H7 (cell line): ENCODE measurements at regions not wholly inside any gene's neighbourhood (a gene's known extent, or its start where the extent isn't known, plus 50 kb on each side); places are given as distances from the start of the nearest gene placed in this dataset.
"Not testable (repeated sequence)": the region's sequence is repeated elsewhere in the genome, so short reads cannot be mapped to it uniquely, and the experiment has no call there.

ENCODE experiments used
- DNase-seq: peaks from one replicate; pipeline ENCODE4 v3.0.0; 2012
- H3K27me3 ChIP-seq: 2 replicates; pipeline ENCODE4 v1.6.0; 2011; ENCODE audit warnings: mild to moderate bottlenecking, low read length; ENCODE audit not compliant: control insufficient read depth, insufficient read depth
- H3K36me3 ChIP-seq: replicated peaks from 2 replicates; pipeline ENCODE4 v1.5.1; 2011; ENCODE audit warnings: low read length; ENCODE audit not compliant: control insufficient read depth, insufficient read depth
- H3K4me3 ChIP-seq: 2 replicates; pipeline ENCODE4 v1.5.1; 2011; ENCODE audit warnings: low read depth, mild to moderate bottlenecking, control low read depth, low read length, moderate library complexity; ENCODE audit not compliant: insufficient read depth

DNA sequence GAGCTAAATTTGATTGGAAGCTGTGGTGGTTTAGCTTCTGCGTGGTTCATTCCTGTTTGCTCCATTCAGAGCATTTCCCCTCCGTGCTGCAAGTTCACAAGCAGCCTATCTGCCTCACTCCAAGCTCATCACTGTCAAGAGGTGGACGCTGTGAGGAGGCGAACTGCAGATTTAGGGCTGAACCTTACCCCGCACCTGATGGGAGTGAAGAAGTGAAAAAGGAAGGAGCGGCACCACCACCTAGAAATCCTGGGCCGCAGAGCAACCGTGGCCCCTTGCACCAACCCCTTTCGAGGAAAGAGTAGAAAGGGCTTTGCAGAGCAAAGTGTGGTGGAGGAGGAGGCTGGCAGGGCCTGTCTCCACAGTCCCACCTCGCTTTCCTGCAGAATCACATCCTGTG, 117.4 kb downstream of the IER5 start:
- no peaks in the 10 kb centered on the region for H3K36me3 ChIP-seq
- no peak overlapping the region for H3K4me3 ChIP-seq
- no peaks in the 10 kb centered on the region; the same call in 1 of the 2 replicates for H3K27me3 ChIP-seq
- no peak for DNase-seq

DNA sequence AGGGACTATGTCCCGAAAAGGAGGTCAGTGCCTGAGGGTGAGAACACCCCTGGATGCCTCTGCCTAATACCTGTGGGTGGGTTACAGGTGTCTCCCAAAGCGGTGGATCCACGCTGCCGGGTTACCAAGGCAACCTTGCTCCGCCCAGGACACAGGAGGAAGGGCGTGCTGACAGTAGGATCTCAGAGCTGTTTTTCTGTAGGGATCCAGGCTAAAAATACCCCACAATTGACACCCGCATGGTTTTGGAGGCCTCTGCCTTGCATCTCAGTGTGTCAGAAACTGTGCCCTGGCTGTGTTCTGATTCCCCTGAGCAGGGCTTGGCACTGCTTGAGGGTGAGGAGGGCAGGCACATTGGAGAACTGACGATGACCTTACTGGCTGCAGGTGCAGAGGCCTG, 118.0 kb downstream of the IER5 start:
- peak; percentile 61 for DNase-seq
- H3K4me3 ChIP-seq, result no peak overlapping the region
- H3K27me3 ChIP-seq, result no peaks in the 10 kb centered on the region; the same call in 1 of the 2 replicates

DNA sequence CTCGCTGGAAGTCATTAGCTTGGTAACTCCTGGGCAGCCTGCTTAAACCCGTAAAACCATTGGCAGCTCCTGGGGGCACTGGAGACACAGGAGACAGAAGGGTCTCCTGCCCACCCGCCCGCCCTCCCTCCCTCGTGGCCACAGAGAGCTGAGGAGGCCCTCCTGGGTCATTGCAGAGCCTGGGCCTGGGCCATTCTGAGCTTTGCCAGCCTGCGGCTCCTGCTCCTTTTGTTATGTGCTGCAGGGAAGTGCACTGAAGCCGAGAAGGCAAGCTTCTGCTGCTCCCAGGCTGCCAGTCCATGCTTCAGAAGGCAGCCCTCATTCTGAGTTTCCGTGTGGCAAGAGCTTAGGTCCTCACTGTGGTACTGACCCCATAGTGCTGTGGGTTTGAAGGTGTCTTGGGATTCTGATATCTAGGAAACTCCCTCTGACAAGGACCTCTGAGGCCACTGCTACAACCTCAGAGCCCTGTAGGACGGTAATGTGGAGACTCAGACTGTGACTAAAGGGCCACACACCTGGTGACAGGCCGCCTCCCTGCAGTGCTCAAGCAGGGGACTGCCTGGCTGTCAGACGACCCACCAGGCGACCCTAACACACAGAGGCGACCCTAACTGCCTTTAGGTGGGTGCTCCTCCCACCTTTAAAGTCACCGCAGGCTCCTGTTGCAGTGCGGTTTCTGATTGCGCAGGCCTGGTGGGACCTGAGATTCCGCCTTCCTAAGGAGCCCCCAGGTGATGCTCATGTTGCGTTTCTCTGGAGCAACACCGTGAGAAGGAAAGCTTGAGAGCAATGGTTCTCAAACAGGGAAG, 118.7 kb downstream of the IER5 start:
- Histone ChIP-seq H3K4me3 (no peak overlapping the region), H3K36me3 (no peaks in the 10 kb centered on the region), H3K27me3 (no peaks in the 10 kb centered on the region; the same call in 1 of the 2 replicates)
- DNase-seq, result peak; percentile 40

More for the DNA sequence above, 118.0 kb downstream of the IER5 start:
- H3K36me3 ChIP-seq, result no peaks in the 10 kb centered on the region

DNA sequence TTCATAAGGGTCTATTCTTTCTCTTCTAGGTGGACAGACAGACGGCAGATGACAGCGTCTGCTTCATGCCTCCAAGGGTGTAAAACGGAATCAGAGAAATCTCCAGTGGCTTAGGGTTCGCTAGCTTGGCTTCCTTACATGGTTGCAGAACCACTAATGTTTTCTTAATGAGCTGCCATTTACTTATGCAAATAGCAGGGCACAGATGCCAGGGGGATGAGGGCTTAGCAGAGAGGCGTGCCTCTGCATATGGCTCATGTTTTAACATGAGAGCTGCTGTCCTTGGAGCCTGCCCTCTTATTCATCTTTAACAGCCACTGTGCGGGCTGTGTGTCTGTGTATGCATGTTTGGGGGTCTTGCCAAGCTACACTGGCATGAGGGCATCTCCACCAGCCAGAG, 119.6 kb downstream of the IER5 start:
- no peaks in the 10 kb centered on the region for H3K36me3 ChIP-seq
- H3K27me3 ChIP-seq, result no peaks in the 10 kb centered on the region; the same call in 1 of the 2 replicates
- no peak overlapping the region for H3K4me3 ChIP-seq
- DNase-seq, result no peak

DNA sequence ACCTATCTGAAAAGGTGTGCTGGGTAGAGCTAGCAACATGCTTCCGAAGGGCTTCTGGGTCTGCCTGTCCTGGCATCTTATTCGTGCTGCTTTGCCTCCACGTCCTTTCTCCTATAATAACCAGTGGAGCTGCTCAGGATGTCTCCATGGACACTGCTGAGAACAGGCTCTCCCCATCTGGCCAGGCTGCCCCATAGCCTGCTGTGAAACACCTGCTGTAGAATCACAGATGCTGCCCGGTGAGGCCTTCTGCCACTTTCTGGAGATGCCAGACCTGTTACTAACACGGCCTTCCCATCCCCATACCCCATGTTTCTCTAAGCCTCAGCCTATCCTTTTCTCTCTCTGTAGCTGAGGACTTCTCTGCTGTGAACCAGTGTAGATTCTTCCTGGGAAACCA, 120.5 kb downstream of the IER5 start:
- Histone ChIP-seq H3K4me3 (no peak overlapping the region), H3K27me3 (no peaks in the 10 kb centered on the region), H3K36me3 (no peaks in the 10 kb centered on the region)
- DNase-seq, result no peak

DNA sequence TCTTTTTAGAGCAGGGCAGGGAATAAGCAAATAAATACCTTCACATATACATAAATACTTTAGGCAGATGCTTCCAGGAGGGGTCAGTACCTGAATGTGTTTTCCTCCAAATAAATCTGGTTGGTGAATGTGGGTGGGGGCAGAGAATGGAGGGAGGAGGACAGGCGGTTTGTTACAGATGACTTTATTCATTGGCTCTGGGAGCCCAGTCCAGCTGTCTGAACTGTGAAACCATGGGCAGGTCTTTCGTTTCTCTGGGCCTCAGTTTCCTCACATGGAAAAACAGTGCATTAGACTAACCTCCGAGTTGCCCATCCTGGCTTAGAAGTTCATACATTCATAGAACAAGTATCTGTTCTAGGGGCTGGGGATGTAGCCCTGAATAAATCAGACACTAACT, 124.6 kb downstream of the IER5 start:
- no peak for DNase-seq
- H3K27me3 ChIP-seq, result no peaks in the 10 kb centered on the region

DNA sequence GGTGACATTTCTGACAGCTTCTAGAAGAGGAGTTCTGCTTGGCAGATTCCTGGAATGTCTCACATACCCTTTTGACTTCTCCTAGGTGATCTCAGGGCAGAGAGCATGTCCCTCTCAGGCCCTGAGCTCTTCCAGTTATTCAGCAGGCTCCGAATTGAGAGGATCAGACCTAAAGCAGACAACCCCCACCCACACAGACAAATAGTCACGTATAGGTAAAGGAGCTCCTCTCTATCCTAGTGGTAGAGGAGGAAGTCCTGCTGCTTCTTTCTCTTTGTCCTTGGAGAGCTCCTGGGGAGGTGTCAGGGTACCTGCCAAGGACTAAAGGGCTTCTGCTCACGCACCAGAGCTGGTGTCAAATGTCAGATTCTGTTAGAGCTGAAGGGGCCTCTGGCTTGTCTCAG, 128.1 kb downstream of the IER5 start:
- peak; percentile 42 for DNase-seq
- Histone ChIP-seq H3K27me3 (no peaks in the 10 kb centered on the region), H3K36me3 (no peaks in the 10 kb centered on the region), H3K4me3 (no peak overlapping the region)

More for the DNA sequence above, 124.6 kb downstream of the IER5 start:
- H3K36me3 ChIP-seq, result no peaks in the 10 kb centered on the region
- no peak overlapping the region for H3K4me3 ChIP-seq

DNA sequence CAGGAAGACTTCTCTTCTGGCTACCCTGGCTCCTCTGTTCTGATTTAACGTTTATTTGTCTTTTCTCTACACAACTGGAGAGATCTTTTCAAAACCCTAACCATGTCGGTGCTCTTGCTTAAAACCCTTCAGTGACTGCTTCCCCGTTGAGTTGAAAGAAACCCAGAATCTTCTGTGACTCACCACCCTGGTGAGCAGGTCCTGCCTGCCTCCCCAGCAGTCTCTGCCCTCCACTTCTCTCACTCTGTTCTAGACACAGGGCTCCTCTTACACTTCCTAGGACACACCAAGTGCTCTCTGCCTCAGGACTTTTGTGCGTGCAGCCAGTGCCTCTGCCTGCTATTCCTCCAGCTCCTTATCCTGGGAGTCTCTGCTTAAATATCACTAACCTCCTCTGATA, 131.4 kb downstream of the IER5 start:
- Histone ChIP-seq H3K4me3 (no peak overlapping the region), H3K27me3 (no peaks in the 10 kb centered on the region), H3K36me3 (no peaks in the 10 kb centered on the region)

DNA sequence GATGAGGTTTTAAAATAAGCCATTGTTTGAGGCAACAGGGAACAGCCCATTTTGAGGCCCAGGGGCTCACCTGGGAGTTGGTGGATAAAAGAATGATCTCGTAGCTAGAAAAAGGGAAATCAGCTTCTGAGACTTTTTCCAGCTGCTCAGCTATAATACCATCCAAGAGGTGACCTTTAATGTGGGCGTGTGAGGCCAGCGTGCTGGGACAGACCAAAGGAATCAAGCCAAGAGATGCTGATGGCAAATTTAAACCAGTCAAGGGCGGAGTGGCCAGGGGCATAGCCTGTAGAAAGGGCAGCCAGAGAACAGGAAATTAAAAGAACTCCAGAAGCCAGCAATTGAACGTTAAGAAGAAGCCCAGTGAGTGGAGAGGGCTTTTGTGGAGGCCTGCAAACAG, 132.6 kb downstream of the IER5 start:
- no peak for DNase-seq
- H3K4me3 ChIP-seq, result no peak overlapping the region
- H3K27me3 ChIP-seq, result no peaks in the 10 kb centered on the region
- no peaks in the 10 kb centered on the region for H3K36me3 ChIP-seq

More for the DNA sequence above, 131.4 kb downstream of the IER5 start:
- no peak for DNase-seq

DNA sequence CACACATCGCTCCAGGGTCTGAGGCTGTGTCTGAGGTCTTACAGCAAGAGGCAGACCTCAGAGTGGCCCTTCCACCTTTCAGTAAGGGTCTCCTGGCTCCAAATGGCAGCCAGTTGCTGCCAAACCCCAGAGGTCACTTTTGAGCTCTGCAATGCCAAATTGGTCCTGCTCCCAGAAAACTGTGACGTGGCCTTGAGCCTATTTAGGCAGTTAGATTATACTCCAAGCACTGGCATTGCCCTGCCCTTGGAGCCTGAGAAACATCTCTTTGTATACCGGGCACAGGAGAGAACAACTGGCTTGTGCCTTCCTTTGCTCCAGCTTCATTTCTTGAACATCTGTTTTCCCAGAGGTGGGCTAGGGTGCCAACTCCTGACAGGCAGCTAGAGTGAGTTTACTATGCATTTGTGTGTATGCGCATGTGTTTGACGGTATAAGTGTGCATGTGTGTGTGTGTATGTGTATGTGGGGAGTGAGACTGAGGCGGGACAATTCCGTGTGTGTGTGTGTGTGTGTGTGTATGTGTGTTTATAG, 134.5 kb downstream of the IER5 start:
- Histone ChIP-seq H3K27me3 (no peaks in the 10 kb centered on the region), H3K4me3 (no peak overlapping the region), H3K36me3 (no peaks in the 10 kb centered on the region)
- DNase-seq, result no peak

DNA sequence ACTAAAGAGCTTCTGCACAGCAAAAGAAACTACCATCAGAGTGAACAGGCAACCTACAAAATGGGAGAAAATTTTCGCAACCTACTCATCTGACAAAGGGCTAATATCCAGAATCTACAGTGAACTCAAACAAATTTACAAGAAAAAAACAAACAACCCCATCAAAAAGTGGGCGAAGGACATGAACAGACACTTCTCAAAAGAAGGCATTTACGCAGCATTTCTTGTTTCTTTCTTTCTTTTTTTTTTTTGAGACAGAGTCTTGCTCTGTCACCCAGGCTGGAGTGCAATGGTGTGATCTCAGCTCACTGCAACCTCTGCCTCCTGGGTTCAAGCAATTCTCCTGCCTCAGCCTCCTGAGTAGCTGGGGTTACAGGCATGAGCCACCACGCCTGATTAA, 138.2 kb downstream of the IER5 start:
- DNase-seq, H3K36me3 ChIP-seq, H3K4me3 ChIP-seq, H3K27me3 ChIP-seq: not testable (repeated sequence)

DNA sequence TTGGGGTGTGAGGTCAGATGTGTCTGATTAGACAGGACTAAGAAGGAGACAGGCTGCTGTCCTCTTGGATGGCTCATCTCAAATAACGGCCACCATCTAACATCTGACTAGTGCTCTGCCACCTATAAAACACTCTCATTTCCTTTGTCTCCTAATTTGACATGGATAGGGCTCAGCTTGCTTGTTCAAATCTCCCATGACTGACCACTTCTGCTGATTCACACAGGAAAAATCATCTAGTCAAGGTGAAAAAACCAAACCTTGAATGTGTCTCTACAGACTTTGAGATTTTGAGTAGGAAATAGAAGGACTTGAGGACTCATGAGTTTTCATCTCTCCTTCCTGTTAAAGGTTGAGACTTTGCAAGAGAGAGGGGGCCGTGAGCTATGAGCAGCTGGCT, 150.6 kb downstream of the IER5 start:
- no peak for DNase-seq
- H3K27me3 ChIP-seq, result no peaks in the 10 kb centered on the region
- H3K36me3 ChIP-seq, result no peaks in the 10 kb centered on the region
- H3K4me3 ChIP-seq, result no peak overlapping the region

DNA sequence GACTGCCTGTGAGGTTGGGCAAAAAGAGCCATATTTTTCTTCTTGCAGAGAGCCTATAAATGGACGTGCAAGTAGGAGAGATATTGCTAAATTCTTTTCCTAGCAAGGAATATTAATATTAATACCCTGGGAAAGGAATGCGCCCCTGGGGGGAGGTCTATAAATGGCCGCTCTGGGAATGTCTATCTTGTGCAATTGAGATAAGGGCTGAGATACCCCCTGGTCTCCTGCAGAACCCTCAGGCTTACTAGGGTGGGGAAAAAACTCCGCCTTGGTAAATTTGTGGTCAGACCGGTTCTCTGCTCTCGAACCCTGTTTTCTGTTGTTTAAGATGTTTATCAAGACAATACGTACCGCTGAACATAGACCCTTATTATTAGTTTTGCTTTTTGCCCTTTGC, 157.8 kb downstream of the IER5 start:
- DNase-seq, H3K4me3 ChIP-seq, H3K36me3 ChIP-seq, H3K27me3 ChIP-seq: not testable (repeated sequence)

DNA sequence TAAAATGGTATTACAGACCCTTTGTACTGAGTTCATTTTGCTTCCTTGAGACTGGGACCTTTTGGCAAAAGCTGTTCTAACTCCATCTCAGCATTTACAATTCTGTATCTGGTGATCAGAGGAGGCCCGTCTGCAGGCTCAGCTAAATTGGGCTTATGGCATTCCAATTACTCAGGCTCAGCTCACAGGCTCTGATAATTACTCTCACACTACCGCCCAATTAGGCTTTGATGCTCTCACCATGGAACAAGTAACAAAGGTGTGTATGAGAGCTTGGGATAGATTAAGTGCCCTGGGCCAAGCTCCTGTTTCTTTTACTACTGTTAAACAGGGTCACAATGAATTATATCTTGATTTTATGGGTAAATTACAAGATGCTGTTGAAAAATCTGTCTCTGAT, 159.9 kb downstream of the IER5 start:
- not testable (repeated sequence) for H3K4me3 ChIP-seq, H3K27me3 ChIP-seq, DNase-seq, H3K36me3 ChIP-seq

DNA sequence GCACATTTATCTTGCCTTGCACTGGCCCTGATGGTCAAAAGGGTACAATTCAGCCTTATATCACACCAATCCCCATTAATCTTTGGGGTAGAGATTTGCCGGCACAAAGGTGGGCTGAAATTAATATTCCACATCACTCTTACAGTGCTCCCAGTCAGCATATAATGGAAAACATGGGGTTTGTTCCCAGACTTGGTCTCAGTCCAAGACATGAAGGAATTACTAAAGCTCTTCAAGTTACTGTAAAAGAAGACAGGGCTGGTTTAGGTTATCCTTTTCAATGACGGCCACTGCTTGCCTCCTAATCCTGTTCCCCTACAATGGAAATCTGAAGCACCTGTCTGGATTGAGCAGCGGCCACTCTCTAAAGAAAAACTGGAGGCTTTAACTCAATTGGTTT, 160.7 kb downstream of the IER5 start:
- Histone ChIP-seq H3K36me3 (no peaks in the 10 kb centered on the region), H3K4me3 (no peak overlapping the region), H3K27me3 (no peaks in the 10 kb centered on the region)
- DNase-seq, result no peak
